Activated CD4-positive, alpha-beta T cell treated with anti-CD3 and anti-CD28 coated beads for 4 hours (primary cell): ENCODE measurements at regions not wholly inside any gene's neighbourhood (a gene's known extent, or its start where the extent isn't known, plus 50 kb on each side); places are given as distances from the start of the nearest gene placed in this dataset.

Source experiments
- DNase-seq, 2 donors: peaks; one replicate each; pipeline ENCODE4 v3.0.0-alpha.2; 2020

DNA sequence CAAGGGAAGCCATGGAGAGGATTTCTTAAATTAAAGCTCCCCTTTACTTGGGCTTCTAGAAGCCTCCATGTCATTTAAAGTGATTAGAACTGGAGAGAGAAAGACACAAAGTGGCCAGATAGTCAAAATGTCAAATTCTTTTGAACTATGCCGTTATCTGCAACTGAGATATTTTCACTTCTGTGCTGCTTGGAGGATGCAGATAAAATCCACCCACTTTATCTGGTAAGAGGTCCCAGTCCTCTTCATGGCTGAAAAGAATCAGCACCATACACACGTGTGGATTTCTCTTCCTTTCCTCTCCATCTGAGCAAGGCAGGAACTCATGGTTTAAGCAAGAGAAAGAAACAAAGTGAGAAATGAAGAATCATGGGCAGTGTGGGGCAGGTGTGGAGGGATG is 276.9 kb upstream of the RUNX1 start:
- DNase-seq = no peak

DNA sequence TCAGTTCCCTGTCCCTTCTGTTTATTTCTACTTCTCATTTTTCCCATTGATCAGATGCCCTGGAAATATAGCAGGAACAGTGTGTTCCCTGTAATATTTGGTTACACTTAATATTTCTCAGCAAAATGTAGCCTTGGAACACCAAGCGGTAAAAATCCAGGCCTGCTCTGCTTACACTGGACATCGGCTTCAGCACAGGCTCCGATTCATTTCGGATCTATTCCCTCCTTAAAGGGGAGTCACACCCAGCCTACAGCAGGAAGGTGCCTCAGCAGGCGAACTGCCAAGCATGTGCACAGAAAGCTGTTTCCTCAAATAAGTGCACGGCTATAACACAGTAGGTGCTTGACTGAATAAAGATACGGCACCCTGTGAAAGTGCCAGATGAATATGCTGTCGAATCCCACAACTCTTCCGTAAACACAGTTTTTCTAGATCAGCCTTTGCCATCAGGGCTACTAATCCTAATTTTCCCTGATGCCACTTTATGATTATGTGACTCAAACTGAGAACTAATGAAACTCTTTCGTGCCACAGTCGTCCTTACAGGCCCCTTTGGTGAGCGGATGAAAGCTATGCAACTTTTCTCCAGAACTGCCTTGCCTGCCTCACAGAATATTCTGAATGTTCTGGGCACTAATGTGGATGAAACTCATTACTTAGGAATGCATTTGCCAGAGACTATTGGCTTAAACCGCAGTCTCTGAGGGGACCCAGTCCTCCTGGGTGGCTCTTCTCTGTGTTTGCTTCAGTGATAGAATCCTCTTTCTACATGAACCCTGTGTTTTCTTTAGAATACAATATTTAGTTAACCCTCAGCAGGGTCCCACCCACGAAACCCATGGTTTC is 275.5 kb upstream of the RUNX1 start:
- no peak for DNase-seq

DNA sequence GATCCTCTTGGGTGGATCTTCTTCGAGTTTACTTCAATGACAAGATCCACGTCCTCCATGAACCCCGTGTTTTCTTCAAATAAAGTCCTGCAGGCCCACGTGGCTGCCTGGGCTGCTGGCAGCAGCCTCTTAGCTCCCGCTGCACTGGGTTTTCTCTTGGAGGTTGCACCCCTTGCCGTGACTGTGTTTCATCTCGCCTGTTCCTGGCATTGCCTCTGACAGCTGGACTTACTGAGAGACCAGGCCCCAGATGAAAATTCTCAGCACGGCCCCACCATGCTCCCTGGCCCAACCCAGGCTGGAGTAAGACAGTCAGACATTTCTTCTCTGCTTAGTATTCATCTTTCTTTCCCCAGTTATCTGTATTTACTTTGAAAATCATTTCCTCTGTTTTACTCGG is 274.8 kb upstream of the RUNX1 start:
- no peak for DNase-seq

DNA sequence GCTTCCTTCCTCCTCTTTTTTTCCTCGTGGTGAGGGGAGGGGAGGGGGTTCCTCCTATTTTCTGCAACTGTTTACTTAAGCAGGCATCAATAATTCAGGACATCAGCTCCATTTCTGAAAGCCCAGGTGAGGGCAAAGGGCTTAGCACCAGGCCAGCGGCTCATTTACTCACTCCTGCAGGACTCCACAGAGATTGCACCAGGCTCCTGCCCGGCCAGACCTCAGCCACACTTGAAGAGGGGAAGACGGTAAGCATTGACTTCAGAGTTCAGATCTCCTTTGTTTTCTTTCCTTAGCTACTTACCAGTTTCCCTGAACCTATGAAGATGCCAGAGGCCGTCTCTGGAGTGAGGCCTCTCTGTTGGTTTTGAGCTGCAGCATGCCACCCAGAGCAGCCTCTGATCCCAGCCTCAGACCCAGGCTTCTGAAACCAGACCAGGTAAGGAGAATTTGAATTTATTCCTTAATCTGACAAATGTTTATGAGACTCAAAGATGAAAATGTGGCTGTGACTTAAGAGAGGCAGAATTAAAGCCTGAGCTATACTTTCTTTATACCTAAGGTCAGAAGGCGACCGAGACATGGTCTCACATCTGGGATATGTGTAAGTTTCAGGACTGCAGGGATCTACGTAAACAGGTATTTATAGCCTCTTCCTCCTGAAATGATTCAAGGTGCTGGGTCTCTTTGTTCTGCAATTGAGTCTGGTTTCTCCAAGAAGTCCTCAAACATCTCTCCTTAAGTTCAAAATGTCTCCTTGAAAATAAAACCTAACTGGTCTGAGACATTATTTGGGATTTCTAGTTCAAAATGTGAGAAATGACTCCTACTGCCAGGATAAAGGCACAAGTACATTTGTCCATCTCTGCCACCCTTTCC is 272.5 kb upstream of the RUNX1 start:
- no peak for DNase-seq

DNA sequence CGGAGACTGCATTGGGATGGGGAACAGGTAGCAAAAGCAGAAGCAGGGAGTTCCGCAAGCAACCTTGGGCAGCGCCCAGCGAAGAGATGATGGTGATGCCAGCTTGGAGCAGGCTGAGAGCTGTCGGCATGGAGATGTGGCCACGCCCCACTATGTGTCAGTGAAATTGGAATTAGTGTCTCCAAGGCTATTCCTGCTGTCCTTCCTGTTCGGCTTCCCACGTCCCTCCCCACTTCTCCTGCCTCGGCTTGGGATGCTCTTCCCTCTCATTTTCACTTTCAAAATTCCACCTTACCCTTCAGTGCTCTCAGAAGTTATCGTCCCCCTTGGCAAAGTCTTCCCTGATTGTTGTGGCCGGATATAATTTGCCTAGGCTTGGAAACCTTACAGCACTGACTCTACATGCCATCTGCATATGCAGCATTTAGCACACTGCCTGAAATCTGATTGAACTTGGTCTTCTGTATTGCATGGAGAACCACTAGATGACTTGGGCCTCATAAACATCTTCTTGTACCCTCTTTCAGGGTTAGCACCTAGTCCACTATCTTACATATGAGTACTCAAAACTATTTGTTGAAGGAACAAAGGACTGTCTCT is 270.7 kb upstream of the RUNX1 start:
- no peak for DNase-seq

DNA sequence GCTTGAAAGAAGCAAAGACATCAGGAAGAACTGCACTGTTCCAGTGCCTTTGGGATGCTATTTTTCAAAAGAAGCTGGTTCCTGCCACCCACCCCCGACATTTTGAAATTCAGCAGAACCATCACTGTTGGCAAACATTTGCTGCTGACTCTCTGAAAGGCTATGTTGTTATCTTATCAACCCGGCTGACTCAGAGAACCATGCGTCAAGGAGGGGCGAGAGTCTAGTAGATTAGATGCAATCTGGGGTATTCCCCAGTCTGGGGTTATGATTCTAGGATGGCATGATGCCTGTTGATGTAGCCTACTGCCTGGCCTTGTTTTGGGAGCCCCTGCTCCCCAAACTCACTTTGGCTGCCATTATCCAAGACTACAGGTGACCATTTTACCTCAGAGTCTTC is 267.8 kb upstream of the RUNX1 start:
- DNase-seq = no peak

DNA sequence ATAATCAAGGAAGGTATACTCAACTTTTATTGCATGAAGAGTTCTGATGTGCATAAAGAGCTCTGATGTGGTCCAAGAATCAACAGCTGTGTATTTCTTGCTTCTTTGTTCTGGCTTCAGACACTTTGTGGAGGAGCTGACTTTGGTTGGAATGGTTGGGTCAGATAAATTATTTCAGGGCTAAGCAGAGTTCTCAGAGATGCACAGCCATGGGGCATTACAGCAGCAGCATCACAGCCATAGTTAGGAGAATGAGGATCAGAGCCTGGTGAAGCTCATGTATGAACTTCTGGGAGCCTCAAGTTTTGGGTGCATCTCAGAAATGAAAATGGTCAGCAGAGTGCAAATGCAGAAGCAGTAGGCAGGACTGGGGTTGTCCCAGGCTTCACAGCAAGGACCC is 267.4 kb upstream of the RUNX1 start:
- no peak for DNase-seq

DNA sequence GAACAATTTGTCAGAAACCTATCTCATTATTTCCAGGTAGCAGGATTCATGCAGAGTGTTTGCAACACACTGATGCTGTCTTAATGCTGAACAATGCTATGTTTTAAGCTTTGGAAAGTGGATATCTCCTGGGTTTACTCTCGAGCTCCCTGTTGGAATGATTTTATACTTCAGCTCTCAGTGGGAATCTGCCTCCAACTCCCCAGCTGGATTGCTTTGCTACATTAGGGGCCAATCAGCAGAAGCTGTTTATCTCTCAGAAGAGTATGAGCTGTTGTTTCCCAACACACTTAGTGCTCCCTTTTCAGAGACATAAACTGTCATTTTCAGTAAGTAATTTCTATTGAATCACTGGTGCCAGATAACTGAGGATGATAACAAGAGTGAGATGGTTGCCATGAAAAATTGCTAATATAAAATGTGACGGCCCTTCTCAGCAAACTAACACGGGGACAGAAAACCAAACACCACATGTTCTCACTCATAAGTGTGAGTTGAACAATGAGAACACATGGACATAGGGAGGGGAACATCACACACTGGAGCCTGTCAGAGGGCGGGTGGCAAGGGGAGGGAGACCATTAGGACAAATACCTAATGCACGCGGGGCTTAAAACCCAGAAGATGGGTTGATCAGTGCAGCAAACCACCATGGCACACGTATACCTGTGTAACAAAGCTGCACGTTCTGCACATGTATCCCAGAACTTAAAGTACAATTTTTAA is 265.9 kb upstream of the RUNX1 start:
- DNase-seq = no peak

DNA sequence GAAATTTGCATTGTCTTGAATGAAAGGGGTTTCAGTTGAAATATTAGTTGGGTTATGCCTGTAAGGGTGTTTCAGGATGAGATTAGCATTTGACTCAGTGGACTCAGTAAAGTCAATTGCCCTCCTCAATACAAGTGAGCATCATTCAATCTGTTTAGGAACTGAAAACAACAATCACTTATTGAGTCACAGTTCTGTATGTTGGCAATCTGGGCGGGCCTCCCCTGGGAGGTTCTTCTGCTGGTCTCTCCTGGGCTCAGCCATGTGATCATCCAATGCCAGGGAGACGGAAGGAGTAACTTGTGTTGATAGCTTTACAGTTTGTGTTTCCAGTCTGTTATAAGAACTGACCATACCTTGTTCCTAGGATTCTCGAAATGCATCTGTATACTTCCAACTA is 262.9 kb upstream of the RUNX1 start:
- DNase-seq = no peak

DNA sequence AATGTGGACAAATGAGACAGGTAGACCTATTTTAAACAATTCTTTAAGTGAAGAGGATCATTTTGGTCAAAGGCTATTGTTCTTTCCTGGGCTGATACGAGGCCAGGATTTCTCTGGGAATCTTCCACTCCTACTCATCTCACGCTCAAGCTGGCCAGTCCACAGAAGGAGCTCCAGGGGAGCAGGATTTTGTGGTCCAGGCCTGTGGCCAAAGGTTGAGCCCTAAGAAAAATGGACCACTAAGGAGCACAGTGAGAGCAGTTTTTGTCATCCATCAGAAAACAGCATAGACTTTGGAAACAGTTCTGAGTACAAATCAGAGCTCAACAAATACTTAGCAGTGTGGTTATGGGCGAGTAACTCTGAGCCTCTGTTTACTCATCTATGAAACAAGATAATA is 260.2 kb upstream of the RUNX1 start:
- no peak for DNase-seq

DNA sequence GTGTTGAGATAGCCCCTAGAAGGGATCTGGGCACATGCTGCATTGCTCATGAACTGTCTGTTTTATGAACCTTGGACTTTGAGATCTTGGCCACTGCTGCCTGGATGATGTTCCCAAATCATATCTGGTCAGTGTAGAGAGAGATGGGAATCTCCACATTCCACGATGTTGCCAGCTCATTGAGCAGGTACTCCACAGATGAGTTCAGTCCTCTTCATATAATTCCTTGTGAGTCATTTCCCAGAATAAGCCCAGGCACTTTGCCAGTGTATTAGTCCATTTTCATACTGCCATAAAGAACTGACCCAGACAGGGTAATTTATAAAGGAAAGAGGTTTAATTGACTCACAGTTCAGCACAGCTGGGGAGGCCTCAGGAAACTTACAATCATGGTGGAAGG is 254.0 kb upstream of the RUNX1 start:
- DNase-seq = no peak

DNA sequence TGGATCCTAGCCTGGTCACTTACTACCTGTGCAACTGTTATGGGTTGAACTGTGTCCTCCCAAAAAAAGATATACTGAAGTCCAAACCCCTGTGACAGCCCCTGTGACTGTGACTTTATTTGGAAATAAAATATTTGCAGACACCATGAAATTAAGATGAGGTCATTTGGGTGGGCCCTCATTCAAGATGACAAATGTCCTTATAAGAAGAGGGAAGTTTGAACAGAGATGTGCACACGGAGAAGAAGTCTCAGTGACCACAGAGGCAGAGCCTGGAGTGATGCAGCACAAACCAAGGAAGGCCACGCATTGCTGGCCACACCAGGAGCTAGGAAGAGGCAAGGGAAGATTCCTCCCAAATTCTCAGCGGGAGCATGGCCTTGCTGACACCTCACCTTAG is 249.7 kb upstream of the RUNX1 start:
- DNase-seq = no peak

DNA sequence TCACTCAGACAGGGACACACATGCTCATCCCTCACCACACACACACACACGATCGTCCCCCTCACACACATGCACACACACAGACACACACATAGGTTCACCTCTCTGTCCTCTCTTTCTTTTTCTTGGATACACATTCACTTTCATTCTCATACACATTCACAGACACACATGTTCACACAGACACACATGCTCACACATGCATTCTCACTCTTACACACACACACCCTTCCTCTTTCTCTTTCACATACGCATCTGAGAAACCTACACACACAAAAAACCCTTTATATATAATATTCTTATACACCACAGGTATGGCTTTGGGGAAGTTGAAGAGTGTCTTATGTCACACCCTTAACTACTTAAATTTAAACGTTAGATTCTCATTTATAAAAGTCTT is 248.6 kb upstream of the RUNX1 start:
- DNase-seq = no peak

DNA sequence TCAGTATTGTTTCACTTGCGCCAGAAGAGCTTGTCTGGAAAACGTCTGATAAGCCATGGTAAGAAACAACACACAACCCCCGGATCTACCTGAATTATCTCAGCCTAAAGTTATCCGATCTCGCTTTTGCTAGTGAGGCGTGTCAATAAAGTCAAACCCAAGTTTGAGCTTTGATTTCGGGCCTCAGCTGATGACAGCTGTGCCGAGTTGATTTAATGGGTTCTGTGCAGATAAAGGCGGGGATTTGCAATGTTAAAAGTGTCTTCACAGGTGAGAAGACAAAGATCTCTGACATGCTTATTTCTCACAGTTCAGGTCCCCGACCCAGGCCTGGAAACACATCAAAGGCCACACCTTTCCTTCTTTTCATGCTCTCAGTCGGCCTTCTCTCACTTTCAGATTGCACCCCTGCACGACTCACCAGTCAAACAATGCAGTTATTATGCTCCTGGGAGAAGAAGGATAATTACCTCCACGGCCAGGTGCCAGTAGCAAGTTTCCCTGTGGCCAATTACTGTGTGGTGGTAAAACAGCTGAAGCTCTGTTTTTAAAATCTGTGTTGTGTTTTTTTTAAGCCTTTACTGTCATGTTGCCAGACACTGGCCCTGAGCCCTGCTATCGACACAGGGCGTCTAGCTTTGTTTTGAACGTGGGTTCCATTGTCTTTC is 245.3 kb upstream of the RUNX1 start:
- DNase-seq = no peak

DNA sequence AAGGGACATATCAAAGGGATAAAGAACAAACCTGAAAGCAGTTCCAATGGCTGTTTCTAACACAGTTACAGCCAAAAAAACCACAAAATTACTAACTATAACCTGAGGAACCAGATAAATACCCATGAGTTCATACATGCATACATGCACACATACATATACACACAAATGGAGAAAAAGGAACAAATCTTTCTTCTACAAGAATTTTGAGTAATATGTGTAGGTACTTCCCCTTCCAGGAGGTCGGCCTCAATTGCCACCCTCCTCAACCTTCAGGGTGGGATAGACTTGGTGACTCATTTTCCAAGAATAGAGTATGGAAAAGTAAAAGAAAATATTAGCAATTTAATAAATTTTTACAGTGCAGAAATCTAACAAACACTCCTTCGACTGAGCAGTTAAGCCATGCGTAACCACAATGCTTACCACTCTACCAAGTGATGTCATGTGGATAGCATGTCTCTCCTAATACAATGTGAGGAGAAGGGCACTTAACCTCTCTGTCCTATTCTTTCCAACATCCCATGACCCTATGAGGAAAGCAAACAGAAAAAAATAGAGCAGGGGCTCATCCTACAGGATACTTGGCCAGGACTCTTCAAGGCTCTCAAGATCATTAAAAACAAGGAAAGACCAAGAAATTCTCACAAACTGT is 243.0 kb upstream of the RUNX1 start:
- no peak for DNase-seq

DNA sequence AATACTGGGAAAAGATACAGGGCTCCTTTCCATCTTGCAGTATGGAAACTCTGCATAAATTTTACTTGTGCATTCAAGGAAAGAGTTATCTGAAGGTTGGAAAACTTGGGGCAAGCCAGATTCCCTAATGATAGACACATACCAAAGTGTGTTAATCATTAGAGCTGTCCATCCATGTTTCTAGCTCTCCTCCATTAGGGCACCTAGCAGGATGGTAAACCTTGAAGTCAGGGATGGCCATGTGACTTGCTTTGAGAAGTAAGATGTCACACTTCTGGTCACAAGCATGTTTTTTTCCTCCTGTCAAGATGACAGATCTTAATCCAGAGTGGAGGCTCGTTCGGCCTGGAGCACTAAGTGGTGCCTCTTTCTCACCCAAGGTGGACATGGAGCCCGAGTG is 241.9 kb upstream of the RUNX1 start:
- no peak for DNase-seq

DNA sequence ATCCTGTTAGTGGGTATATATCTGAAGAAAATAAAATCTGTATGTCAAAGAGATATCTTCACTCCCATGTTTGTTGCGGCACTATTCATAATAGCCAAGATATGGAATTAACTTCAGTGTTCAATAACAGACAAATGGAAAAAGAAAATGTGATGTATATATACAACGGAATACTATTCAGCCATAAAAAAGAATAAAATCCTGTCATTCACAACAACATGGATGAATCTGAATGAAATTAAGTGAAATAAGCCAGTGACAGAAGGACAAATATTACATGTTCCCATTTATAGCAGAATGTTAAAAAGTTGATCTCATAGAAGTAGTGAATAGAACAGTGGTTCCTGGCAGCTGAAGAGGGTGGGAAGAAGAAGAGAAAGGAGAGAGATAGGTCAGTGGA is 239.1 kb upstream of the RUNX1 start:
- DNase-seq = no peak

DNA sequence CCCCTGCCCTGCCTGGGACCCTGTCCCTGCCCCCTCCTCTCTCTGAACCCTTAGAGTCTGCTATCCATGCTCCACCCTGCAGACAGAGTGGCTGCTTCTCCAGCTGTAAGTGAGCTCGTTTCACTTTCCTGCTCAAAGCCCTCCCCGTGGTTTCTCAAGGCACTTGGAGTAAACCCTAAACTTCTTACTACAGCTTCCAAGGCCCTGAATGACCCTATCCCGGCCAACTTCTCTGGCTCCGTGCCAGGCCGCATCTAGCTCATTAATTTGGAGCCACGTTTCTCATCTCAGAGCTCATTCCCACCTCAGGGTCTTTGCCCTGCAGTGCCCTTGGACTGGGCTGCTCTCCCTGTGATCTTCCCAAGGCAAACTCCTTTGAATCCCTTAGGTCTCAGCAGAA is 235.1 kb upstream of the RUNX1 start:
- no peak for DNase-seq

DNA sequence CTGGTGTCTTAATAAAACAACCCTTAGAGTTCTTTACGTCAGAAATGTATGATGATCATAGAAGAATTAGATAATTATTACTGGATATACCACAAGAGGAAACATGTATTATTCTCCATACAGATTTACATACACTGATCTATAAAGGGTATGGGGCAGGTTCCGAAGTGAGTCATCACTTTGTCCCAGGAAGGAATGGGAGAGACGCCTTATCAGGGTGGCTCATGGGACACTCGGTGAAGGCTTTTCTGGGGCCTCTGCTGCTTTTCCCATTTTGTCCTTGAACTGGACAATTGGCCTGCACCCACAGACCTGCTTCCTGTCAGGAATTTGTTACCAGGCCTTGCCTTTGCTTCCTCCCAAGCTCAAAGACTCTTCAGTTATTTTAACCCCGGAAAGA is 233.8 kb upstream of the RUNX1 start:
- DNase-seq = no peak

DNA sequence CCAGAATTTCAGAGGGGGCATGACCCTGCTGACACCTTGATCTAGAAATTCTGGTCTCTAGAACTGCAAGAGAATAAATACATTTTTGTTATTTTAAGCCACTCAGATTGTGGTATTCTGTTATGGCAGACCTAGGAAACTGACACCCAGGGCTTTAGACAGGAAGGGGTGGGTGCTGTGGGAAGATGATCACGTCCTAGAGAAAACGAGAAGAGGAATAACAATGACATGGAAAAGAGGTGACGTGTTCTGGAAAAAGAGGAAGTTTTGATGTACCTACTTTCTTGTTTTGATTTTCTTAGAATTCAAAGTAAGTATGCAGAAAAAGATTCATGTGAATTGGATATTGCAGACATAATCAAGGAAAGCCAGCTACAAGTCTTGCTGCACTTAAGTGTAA is 232.9 kb upstream of the RUNX1 start:
- DNase-seq = no peak

DNA sequence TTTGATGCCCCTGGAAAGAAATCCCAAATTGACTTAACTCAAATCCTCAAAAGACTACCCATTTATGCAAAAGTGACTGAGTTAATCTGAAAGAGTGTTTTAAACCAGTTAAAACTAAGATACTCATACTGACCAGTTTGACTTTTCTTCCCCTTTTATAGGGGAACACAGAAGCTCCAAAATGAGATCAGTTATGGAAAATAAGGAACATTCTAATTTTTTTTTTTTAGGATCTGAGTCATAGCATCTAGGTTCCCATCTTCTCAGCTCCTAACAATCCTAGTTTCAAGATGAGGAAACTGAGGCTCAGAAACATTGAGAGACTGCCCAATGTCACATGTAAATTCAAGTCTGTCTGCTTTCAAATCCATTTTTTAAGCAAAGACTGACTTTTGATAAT is 231.1 kb upstream of the RUNX1 start:
- no peak for DNase-seq

DNA sequence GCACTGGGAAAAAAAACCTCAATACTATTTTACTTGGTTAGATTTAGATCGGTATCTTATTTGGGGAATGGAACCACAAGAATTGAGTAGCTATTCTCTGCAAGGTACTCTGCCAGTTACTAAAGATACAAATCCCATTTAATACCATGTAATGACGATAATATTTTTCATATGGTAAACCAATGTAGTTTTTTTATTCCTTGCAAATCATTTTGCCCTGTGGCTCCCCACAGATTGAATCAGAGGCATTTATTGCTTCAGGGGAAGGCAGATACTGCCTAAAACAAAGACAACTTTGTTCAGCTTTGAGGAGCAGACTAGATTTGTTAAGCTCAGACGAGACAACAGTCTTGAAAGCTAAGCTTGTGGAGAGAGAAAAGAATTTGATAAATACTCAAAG is 226.7 kb upstream of the RUNX1 start:
- DNase-seq = no peak
